ENCODE measurements at regions not wholly inside any gene's neighbourhood (a gene's known extent, or its start where the extent isn't known, plus 50 kb on each side); places are given as distances from the start of the nearest gene placed in this dataset.

- ChIA-PET POLR2A (ENCODE audit: low non-redundant PET) (no interaction called here), CTCF (no interaction called here)
- intact Hi-C loops (cut with micrococcal nuclease; ENCODE audit: unreplicated experiment), result no loop called here
- BruUV-seq (replicated peaks), result no TSS peak
- no peak overlapping the region for H3K27ac ChIP-seq (ENCODE audit: low read depth, low read length, poor library complexity, severe bottlenecking)
- H3K27me3 ChIP-seq (replicated peaks; ENCODE audit: insufficient read depth, low read depth, low read length, poor library complexity), result no peaks in the 10 kb centered on the region
- no peak overlapping the region for H3K4me3 ChIP-seq (ENCODE audit: low read depth, low read length, poor library complexity, severe bottlenecking)
- H3K36me3 ChIP-seq (ENCODE audit: insufficient read depth, low read length, poor library complexity, severe bottlenecking), result no peaks in the 10 kb centered on the region
- no peak for DNase-seq (ENCODE audit: low spot score)
- no peaks in the 10 kb centered on the region for H3K4me1 ChIP-seq (ENCODE audit: insufficient read depth, low read length, poor library complexity, severe bottlenecking)
- H3K9me3 ChIP-seq (ENCODE audit: low read depth, low read length, poor library complexity, severe bottlenecking), result no peaks in the 10 kb centered on the region
- TF ChIP-seq CTCF (conservative IDR thresholded peaks at IDR 0.05; ENCODE audit: low read depth, low read length) (no peak), EZH2 (IDR thresholded peaks at IDR 0.05; ENCODE audit: borderline replicate concordance, low read depth, low read length, poor library complexity, severe bottlenecking) (no peak)
Measured at GRCh38 chr13:89227356-89227755, 1556.2 kb downstream of the SLITRK5 start.

GRCh38 chr13:89238496-89238895 is 1567.3 kb downstream of the SLITRK5 start:
- no peaks in the 10 kb centered on the region for H3K27me3 ChIP-seq (replicated peaks; ENCODE audit: insufficient read depth, low read depth, low read length, poor library complexity)
- no TSS peak for BruUV-seq (replicated peaks)
- H3K4me3 ChIP-seq (ENCODE audit: low read depth, low read length, poor library complexity, severe bottlenecking), result no peak overlapping the region
- intact Hi-C loops (cut with micrococcal nuclease; ENCODE audit: unreplicated experiment), result no loop called here
- no peaks in the 10 kb centered on the region for H3K4me1 ChIP-seq (ENCODE audit: insufficient read depth, low read length, poor library complexity, severe bottlenecking)
- ChIA-PET POLR2A (ENCODE audit: low non-redundant PET) (no interaction called here), CTCF (no interaction called here)
- H3K9me3 ChIP-seq (ENCODE audit: low read depth, low read length, poor library complexity, severe bottlenecking), result no peaks in the 10 kb centered on the region
- no peak for DNase-seq (ENCODE audit: low spot score)
- TF ChIP-seq EZH2 (IDR thresholded peaks at IDR 0.05; ENCODE audit: borderline replicate concordance, low read depth, low read length, poor library complexity, severe bottlenecking) (no peak), CTCF (conservative IDR thresholded peaks at IDR 0.05; ENCODE audit: low read depth, low read length) (no peak)
- no peak overlapping the region for H3K27ac ChIP-seq (ENCODE audit: low read depth, low read length, poor library complexity, severe bottlenecking)
- H3K36me3 ChIP-seq (ENCODE audit: insufficient read depth, low read length, poor library complexity, severe bottlenecking), result no peaks in the 10 kb centered on the region

GRCh38 chr13:89239361-89240127 is 1568.4 kb downstream of the SLITRK5 start:
- BruUV-seq (replicated peaks), result no TSS peak
- Histone ChIP-seq H3K27me3 (replicated peaks; ENCODE audit: insufficient read depth, low read depth, low read length, poor library complexity) (no peaks in the 10 kb centered on the region), H3K36me3 (ENCODE audit: insufficient read depth, low read length, poor library complexity, severe bottlenecking) (no peaks in the 10 kb centered on the region), H3K4me1 (ENCODE audit: insufficient read depth, low read length, poor library complexity, severe bottlenecking) (no peaks in the 10 kb centered on the region), H3K9me3 (ENCODE audit: low read depth, low read length, poor library complexity, severe bottlenecking) (no peaks in the 10 kb centered on the region), H3K27ac (ENCODE audit: low read depth, low read length, poor library complexity, severe bottlenecking) (no peak overlapping the region), H3K4me3 (ENCODE audit: low read depth, low read length, poor library complexity, severe bottlenecking) (no peak overlapping the region)
- TF ChIP-seq EZH2 (IDR thresholded peaks at IDR 0.05; ENCODE audit: borderline replicate concordance, low read depth, low read length, poor library complexity, severe bottlenecking) (no peak), CTCF (conservative IDR thresholded peaks at IDR 0.05; ENCODE audit: low read depth, low read length) (no peak)
- ChIA-PET CTCF (no interaction called here), POLR2A (ENCODE audit: low non-redundant PET) (no interaction called here)
- intact Hi-C loops (cut with micrococcal nuclease; ENCODE audit: unreplicated experiment), result no loop called here
- DNase-seq (ENCODE audit: low spot score), result no peak

Data from A673 (cell line).